Muscle of back (tissue), 3 donors: ENCODE measurements at regions not wholly inside any gene's neighbourhood (a gene's known extent, or its start where the extent isn't known, plus 50 kb on each side); places are given as distances from the start of the nearest gene placed in this dataset.

Experiments used
- DNase-seq, 3 donors: peaks; one replicate each; pipeline versions ENCODE4 v3.0.0 to v3.0.0-alpha.2; 2013

- DNase-seq, result no peak
These were observed 134.5 kb downstream of the BAMBI start for GRCh38 chr10:28811639-28812349.

- DNase-seq, result no peak
These were observed 135.4 kb downstream of the BAMBI start for GRCh38 chr10:28812384-28813372.

- no peak for DNase-seq
These were observed 138.4 kb downstream of the BAMBI start for GRCh38 chr10:28815681-28816080.

- no peak for DNase-seq
These were observed 145.6 kb downstream of the BAMBI start for GRCh38 chr10:28822719-28823464.

GRCh38 chr10:28823501-28824075, 146.3 kb downstream of the BAMBI start:
- no peak for DNase-seq

- no peak for DNase-seq
These were observed 156.0 kb downstream of the BAMBI start for GRCh38 chr10:28833313-28833712.

- DNase-seq, result no peak
These were observed 159.1 kb downstream of the BAMBI start for GRCh38 chr10:28836435-28836743.

GRCh38 chr10:28837613-28838390, 160.5 kb downstream of the BAMBI start:
- DNase-seq, result no peak

GRCh38 chr10:28838908-28839307, 161.6 kb downstream of the BAMBI start:
- DNase-seq, result no peak

- no peak for DNase-seq
These were observed 162.3 kb downstream of the BAMBI start for GRCh38 chr10:28839600-28840007.

- DNase-seq, result no peak
These were observed 162.9 kb downstream of the BAMBI start for GRCh38 chr10:28840202-28840601.

- DNase-seq, result no peak
These were observed 163.7 kb downstream of the BAMBI start for GRCh38 chr10:28840971-28841370.

- DNase-seq, result peak in 2 of 3 donors; percentile 15 to 61
These were observed 164.3 kb downstream of the BAMBI start for GRCh38 chr10:28841625-28842024.

- peak in 1 of 3 donors; percentile 78 for DNase-seq
These were observed 165.0 kb downstream of the BAMBI start for GRCh38 chr10:28842321-28842720.

GRCh38 chr10:28845009-28845682, 167.8 kb downstream of the BAMBI start:
- DNase-seq, result peak in 1 of 3 donors; percentile 30

- DNase-seq, result no peak
These were observed 172.0 kb downstream of the BAMBI start for GRCh38 chr10:28849309-28849708.

GRCh38 chr10:28849821-28850220, 172.5 kb downstream of the BAMBI start:
- no peak for DNase-seq

GRCh38 chr10:28850784-28851183, 173.5 kb downstream of the BAMBI start:
- no peak for DNase-seq

- no peak for DNase-seq
These were observed 175.9 kb downstream of the BAMBI start for GRCh38 chr10:28853195-28853594.

- no peak for DNase-seq
These were observed 179.8 kb downstream of the BAMBI start for GRCh38 chr10:28857164-28857563.

- DNase-seq, result no peak
These were observed 181.3 kb downstream of the BAMBI start for GRCh38 chr10:28858646-28859045.
